GM19455 (cell line): ENCODE measurements at regions not wholly inside any gene's neighbourhood (a gene's known extent, or its start where the extent isn't known, plus 50 kb on each side); places are given as distances from the start of the nearest gene placed in this dataset.
A peak's percentile ranks its signal among the peaks of the same experiment; 100 is the strongest.
"Not testable (repeated sequence)": the region's sequence is repeated elsewhere in the genome, so short reads cannot be mapped to it uniquely, and the experiment has no call there.

Experiments
- ATAC-seq: cut with Tn5 transposase; IDR thresholded peaks from one replicate; pipeline ENCODE4 v1.9.1; 2021; ENCODE audit not compliant: unreplicated experiment

DNA sequence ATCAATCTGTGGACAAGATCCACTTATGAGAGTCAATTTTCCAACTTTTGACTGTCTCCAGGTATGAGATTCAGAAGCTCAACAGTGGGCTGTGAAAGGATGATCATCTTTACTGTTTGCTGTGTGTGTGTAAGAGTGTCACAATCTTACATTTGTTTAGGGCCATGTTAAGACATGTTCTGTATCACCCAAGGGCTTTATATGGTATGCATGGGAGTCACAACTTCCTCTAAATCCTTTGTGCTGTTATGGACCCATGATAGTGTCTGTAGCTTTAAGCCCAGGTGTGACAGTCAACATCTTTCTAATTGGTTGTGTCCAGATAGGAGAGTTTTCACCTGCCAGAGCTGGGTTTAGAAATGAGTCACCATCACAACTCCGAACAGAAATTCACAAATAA, 70.2 kb downstream of the ZNF726 start:
- not testable (repeated sequence) for ATAC-seq

DNA sequence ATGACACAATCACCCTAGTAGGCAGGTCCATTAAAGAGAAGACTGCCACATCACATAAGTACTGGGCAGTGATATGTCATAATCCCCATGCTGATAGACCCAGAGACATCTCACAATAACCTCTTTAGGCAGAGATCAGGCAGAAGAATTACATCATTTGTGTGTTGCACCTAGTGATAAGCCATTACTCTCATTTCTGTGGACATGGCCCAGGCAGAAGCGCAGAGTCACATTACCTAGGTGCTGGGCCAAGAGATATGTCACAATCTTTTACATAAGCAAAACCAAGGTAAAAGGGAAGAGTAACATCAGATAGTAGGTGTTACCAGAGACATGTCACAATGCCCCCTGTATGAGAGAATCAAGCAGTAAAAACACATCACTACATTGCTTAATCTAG, 71.9 kb downstream of the ZNF726 start:
- no peak for ATAC-seq

DNA sequence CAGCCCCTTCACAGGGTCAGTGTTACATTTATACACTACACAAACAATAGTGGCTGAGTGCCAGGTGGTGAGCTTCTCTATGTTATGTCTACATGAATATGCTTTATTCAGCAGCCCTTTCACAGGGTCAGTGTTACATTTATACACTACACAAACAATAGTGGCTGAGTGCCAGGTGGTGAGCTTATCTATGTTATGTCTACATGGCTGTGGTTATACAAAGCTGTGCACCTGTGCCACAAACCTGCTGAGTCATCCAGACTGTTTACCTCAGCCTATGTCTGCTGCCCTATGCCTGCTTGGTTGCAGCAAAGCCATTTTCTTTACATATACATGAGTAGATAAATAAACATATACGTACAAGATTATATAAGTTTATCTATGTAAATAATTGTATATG, 76.5 kb downstream of the ZNF726 start:
- no peak for ATAC-seq

DNA sequence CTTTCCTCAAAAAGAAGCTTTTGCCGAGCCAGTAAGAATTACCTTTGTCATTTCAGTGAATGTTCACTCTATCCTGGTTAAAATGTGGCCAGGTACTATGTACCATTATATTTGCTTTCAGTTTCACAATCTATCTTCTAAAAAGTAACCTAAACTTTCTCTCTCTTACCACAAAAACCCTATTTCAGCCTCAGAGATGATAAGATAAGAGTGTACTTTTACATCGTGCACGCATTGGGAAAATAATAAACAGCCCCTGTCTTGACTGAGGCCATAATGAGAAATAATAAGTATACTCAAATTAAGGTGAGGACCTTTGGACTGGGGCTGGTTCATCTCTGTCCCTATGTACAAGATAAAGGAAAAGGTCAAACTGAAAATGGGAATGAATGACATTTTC, 77.7 kb downstream of the ZNF726 start:
- ATAC-seq = no peak

DNA sequence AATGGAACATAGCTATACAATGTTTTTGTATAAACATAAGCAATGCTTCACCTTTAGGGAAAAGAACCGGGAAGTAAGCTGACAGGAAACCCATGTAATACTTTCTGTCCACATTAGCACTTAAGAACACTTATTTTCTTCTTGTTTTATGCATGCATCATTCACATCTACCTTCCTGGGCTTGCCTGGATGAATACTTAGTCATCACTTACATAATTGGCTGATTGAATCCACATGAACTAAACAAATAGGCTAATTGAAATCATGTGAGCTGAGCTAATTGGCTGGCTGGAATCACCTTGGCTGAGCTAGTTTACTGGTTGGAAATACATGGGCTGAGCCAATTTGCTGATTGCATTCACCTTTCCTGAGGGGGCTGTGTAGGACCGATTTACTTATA, 78.8 kb downstream of the ZNF726 start:
- ATAC-seq = no peak

DNA sequence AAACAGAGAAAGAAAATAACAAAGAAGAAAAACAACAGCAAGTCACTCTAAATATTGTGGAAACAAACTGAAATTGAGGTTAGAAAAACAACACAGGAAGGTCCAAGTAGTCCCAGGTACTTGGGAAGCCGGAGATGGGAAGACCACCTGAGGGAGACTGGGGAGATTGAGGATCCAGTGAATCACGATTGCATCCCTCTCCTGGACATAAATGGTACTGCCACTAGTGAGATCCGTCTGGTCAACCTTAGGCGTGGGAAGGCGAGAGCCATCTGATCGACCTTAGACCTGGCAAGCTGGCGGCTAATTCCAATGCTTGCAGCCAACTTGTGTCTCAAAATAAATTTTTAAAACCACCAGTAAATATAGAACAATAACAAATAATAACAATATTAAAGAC, 81.9 kb downstream of the ZNF726 start:
- no peak for ATAC-seq

DNA sequence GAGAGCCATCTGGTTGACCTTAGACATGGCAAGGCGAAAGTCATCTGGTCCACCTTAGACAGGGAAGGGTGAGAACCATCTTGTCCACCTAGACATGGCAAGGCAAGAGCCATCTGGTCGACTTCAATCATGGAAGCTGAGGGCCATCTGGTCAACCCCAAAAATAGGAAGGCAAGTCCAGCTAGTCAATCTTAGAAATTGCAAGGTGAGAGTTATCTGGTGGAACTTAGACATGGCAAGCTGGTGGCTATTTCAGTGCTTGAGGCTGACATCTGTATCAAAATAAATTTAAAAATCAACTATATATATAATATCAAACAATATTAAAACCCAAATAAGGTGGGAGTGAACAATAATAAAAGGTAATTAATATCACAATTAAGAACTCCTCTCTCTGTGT, 83.9 kb downstream of the ZNF726 start:
- no peak for ATAC-seq

DNA sequence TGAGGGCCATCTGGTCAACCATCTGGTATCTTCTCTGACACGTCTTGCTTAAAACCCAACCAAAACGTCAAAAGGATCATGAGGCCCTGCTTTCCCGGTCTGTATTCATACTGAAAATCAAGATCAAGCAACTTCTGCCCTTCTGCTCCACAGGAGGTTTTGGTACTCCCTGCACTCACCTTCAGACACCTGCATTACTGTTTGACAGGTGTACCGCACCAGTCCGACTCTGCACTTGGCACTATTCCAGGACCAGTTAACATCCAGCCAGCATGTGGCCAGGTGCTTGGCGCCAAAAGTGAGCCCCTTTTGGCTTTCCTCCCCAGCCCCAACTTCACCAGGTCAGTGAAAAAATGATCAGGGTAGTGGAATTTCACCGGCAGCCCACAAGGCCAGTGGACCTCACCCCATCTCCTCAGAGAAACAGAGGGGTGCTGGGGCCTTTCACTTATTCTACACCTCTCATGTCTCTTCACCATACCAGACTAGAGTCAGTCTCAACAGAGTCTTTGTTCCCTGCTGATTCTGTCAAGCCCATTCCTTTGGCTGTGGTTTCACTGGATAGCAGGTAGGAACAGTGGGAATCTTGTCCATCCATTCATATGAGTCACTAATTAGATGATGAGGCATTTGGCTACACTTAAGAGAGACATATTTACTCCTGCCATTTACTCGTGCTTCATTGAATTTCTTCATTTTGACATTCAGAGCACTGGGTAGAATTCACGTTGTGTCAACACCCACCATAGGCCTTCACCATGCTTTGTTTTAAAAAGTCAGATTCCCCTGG, 85.3 kb downstream of the ZNF726 start:
- no peak for ATAC-seq

DNA sequence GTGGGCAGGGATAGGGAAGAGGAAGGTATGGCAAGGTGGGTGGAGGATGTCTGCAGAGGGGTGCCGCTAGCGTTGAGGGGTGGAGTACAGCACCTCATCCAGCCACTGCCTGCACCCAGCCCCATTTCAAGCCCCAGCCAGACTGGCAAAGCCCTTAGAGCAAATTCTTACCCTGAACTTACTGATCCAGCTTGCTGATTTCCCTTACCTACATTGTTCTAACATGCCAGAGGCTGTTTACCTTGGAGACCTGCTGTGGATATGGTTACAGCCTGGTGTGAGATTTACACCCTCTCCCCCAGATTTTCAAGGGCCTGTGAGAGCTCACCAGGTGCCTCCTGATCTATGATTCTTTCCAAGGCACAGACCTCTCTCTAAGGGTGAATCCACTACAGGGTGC, 86.0 kb downstream of the ZNF726 start:
- ATAC-seq = no peak

DNA sequence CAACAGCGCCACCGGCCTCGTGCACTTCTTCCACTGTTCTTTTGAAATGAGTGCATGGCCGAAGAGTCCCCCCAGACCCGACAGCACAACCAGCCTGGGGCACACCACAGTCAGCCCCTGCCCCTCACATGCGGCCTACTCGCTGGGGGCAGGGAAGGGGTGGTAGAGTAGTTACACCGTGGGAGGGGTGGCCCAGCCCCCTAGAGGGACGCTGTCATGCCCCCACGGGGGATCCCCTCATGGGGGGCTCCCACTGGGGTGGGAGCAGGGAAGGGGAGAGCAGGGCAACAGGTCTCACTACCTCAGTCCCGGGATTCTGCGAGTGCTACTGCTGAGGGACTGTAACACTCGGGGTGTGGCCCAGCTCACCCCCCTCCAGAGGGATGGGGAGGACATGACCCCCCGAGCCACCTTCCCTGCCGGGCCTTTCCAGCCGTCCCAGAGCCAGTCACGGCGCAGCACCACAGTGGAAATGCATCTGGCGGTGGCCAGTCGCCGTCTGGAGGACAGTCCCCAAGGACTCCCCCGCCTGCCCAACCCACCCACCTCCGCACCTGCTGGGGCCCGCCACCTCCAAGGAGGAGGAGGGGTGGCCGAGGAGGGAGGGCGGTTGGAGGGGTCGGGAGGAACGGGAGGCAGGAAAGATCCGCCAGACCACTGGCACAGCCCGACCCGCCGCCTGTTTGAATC, 84.6 kb upstream of the ZNF254 start:
- no peak for ATAC-seq

DNA sequence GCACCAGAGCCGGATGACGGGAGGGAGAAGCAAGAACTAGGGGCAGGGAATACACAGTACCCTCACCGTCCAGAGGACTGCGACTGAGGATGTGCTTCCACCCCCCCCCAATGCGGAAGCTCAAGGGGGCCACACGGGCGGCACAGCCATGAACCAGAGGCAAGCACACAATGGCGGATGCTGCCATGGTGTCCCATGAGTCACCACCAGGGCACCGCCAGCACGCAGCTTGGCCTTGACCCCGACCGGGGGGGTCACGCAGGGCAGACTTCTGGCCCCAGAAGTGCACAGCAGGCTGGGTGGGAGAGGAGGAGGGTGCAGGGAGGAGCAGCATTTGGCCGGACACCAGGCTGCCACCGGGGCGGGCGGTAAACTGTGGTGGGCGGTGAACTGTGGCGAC, 83.5 kb upstream of the ZNF254 start:
- no peak for ATAC-seq

DNA sequence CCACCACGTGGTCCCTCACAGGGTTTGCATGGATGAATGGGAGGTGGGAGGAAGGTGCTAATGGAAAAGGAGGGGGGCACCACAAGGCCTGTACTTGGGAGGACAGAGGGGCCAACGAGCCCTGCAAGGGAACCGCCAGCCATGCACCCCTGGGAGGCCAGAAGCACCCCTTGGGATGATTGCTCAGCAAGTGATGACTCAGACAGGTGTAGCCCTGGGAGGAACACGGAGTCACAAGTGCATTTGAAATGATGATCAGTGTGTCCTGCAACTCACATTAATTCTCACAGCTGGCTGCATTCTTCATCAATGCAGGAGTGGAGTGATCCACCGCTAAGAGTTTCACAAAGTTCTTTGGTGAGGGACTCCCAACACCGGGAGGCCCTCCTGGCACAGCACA, 82.8 kb upstream of the ZNF254 start:
- no peak for ATAC-seq

DNA sequence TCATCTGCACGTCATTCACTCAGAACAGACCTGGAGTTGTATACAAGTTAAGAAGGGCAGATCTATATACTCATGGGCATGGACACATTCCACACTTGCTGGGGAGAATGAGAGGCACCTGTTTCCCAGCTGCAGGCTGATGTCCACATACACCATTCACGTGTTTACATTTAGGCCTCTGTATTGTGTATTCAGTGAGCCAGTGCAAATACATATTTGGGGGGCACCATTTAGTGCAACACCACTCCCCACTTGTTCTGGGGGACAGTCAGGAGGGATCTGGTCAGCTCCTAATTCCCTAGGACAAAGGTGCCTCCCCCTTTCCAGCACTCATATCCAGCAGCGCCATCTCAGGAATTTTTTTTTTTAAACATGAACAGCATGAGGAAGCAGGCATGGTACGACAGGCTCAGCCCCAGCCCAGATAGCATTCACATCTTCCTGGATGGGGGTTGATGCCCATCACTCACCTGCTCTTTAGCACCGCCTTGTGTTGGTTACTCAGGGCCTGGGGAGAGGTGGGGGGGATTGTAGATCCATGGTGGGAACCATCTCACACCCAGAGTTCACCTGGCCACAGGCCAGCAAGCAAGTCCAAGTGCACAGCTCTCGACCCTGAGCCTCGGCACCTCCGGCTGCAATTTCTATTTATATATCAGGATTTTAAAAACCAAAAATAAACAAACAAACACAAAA, 56.9 kb upstream of the ZNF254 start:
- ATAC-seq = no peak

DNA sequence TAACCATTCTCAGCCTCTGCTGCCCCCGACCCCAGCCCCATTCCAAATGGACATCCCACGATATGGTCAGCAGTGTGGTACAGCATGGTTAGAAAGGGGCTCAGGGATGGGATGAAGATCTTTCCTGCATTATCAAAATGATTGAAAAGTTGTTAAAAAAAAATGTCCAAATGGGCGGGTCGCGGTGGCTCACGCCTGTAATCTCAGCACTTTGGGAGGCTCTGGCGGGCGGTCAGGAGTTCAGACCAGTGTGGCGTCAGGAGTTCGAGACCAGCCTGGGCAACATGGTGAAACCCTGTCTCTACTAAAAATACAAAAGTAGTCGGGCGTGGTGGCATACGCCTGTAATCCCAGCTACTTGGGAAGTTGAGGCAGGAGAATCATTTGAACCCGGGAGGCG, 54.3 kb upstream of the ZNF254 start:
- no peak for ATAC-seq

DNA sequence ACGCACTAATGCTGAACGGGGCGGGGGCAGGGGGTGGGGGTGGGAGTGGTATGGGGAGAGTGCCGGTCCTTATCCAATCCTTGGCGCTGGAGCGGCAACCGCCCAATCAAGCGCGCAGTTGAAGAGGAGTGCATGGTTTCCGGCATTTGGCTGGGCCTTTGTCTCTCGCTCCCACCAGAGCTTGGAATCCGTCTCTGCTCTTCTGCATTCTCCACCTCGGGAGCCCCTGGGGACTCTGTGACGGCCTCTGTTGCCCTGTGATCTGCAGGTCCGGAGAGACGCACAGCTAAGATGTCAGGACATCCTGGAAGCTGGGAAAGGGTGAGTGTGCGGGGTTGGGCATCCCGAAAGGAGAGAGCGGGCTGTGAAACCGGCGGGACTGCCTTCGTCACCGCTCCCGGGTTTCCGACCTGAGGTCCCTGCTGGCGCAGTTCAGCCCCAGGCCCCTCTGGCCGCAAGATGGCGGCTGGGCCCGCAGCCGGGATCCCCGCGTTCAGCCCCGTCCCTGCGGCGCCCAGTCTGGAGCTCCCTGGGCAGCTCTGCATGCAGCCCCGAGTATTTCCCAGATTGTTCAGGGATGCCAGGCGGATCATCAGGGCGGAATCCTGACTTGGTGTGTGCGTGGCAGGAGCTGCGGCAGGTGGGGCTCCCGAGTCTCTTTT, 53.6 kb upstream of the ZNF254 start:
- peak; percentile 95 for ATAC-seq

DNA sequence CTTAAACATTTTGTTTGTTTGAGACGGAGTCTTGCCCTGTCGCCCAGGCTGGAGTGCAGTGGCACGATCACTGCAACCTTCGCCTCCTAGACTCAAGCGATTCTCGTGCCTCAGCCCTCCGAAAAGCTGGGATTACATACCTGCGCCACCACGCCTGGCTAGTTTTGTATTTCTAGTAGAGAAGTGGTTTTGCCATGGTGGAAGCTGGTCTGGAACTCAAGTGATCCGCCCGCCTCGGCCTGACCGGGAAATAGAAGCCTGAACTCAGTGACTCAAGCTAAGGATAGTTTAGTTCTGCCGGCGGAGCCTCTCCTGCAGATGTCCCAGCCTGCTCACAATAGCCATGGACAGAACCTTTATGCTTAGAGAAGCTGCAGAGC, 53.0 kb upstream of the ZNF254 start:
- ATAC-seq = peak; percentile 25

DNA sequence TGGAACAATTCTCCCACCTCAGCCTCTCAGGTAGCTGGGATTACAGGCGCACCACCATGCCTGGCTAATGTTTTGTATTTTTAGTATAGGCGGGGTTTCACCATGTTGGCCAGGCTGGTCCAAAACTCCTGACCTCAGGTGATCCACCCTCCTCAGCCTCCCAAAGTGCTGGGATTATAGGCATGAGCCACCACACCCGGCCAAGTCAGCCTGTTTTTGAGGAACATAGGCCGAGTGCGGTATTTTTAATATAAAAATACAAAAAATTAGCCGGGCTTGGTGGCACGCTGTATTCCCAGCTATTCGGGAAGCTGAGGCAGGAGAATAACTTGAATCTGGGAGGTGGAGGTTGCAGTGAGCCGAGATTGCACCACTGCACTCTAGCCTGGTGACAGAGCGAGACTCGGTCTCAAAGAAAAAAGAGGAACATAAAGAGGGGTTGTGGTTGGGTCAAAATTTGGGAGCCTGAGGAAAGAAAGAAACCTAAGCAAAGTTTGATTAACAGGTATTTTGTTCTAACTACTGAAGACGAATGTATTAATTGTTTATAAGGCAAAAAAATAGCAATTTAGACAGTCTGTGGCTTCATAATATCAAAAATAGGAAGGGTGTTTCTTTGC, 51.6 kb upstream of the ZNF254 start:
- ATAC-seq = not testable (repeated sequence)
